Epithelial cell of proximal tubule (primary cell): ENCODE measurements at regions not wholly inside any gene's neighbourhood (a gene's known extent, or its start where the extent isn't known, plus 50 kb on each side); places are given as distances from the start of the nearest gene placed in this dataset.
A peak's percentile ranks its signal among the peaks of the same experiment; 100 is the strongest.

Experiments
- DNase-seq: peaks from one replicate; pipeline ENCODE4 v3.0.0-alpha.2; 2011; ENCODE audit warnings: low read depth
- H3K4me3 ChIP-seq: 2 replicates; pipeline ENCODE4 v1.5.1; 2011; ENCODE audit warnings: low read depth, mild to moderate bottlenecking, low read length
- TF ChIP-seq, protein P1 (sequence below): conservative IDR thresholded peaks from 2 replicates; pipeline ENCODE4 v1.5.1; 2012; ENCODE audit warnings: low read depth, mild to moderate bottlenecking, low read length

DNA sequence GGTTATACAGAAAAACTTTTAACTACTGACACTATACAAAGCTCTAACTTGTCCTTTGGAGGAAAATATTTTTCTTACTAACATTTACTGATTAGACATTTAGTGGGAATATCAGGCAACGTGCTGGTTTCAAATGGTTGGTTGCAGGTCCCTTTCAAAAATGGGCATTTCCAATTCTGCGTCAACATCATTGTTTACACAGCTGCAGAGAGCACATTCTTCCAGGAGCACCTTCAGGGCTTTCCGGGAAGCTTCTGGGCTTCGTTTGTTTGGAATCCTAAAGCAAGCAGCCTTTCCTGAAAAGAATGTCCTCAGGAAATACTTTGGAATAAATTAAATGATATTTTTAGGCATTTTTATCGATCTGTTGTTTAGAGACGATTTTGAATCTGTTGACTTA lies 289.7 kb downstream of the TRIML1 start:
- TF ChIP-seq, protein P1, sequence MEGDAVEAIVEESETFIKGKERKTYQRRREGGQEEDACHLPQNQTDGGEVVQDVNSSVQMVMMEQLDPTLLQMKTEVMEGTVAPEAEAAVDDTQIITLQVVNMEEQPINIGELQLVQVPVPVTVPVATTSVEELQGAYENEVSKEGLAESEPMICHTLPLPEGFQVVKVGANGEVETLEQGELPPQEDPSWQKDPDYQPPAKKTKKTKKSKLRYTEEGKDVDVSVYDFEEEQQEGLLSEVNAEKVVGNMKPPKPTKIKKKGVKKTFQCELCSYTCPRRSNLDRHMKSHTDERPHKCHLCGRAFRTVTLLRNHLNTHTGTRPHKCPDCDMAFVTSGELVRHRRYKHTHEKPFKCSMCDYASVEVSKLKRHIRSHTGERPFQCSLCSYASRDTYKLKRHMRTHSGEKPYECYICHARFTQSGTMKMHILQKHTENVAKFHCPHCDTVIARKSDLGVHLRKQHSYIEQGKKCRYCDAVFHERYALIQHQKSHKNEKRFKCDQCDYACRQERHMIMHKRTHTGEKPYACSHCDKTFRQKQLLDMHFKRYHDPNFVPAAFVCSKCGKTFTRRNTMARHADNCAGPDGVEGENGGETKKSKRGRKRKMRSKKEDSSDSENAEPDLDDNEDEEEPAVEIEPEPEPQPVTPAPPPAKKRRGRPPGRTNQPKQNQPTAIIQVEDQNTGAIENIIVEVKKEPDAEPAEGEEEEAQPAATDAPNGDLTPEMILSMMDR, result no peak
- peak; percentile 15 for DNase-seq
- H3K4me3 ChIP-seq, result no peak overlapping the region

DNA sequence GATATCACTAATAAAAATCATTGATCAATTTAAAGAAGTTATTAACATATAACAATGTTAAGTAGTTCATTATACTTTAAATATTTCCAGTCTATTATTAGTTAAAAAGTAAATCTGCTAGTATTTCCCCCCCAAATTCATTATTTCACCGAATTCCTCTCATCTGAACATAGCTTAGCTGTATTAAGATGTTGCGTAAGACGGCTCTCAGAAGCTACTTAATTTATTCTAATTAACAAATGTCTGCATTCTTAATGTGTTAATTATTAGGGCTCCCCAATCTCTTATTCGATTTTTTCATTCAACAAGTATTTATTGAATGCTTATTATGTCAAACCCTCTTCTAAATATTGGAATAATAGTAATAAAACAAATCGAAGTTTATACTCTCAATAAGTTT lies 290.7 kb downstream of the TRIML1 start:
- TF ChIP-seq, protein P1, result no peak
- DNase-seq, result no peak

DNA sequence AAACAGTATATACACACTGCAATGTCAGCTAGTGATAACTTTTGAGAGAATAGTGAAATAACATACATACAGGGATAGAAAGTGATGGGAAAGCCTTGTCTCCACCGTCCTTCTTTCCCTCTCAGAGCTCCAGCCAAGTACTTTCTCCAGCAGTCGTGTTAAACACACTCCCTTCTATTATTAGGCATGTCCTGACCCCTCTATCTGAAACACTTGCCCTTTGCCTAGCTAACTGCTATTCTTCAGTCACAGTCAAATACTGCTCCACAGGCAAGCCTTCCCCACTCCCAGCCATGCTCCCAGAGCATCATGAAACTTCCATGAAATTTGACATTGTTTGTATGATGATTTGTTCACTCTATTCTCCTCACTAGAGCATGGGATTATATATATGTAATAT lies 291.1 kb downstream of the TRIML1 start:
- DNase-seq, result no peak
- TF ChIP-seq, protein P1, result no peak
- H3K4me3 ChIP-seq, result no peak overlapping the region

More for the DNA sequence above, 290.7 kb downstream of the TRIML1 start:
- no peak overlapping the region for H3K4me3 ChIP-seq

DNA sequence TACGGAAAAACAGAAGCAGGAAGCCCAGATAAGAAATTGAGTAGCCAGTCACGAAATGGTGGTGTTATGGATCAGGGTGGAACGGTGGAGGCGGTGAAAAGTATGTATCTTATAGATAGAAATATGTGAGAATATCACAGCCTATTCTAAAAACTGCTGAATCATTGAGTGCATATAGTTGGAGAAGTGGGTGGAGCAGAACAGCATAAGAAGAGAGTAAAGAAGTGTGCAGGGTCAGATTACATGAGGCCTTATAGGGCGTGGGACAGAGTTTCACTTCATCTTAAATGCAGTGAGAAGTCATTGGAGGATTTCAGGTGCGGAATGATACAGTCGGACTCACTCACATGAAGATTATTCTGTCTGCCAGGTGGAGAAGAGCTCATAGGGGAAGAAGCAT lies 293.1 kb downstream of the TRIML1 start:
- DNase-seq, result no peak
- no peak overlapping the region for H3K4me3 ChIP-seq
- TF ChIP-seq, protein P1, result no peak

DNA sequence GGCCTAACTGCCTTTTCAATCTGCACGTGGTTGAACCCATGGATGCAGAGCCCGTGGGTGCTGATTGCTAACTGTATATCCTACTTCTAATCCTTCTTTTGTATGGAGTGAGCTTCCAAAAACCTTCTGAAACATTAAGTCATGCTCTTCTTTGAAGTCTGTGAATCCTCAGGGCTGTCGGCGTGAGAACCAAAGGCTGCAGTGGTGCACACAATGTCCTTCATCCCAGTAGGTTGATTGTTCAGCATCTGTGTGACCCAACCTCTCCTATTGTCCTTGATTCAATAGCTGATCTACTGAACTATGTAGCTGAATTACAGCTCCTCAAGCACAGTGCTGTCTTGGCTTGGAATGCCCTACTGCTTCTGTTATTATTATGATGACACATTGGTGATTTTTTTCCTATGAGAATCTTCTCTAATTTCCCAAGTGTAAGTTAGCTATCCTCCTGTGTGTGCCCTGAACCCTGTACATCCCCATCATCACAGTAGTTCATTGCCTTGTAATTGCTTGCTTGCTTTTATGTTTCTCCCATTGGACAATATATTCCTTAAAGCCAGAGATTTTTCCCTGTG lies 294.6 kb downstream of the TRIML1 start:
- H3K4me3 ChIP-seq, result no peak overlapping the region
- no peak for DNase-seq
- TF ChIP-seq, protein P1, result no peak

DNA sequence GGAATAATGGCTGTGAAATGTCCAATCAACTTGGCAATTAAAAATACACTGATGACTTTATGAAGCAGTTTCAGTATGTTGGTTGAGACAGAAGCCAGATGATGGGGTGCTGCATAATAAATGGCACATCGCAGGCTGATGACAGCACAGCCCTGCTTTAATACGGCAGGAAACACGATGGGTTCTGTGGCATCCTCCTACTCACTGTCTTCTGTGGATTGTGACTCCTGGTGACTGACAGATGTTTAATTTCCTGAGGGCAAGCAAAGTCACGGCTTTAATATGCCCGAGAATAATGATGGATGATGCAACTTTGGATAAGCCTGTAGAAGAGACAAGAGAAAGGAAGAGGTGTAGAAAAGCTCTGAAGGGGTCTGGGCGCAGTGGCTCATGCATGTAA lies 295.4 kb downstream of the TRIML1 start:
- TF ChIP-seq, protein P1, result no peak
- DNase-seq, result no peak
- H3K4me3 ChIP-seq, result no peak overlapping the region

DNA sequence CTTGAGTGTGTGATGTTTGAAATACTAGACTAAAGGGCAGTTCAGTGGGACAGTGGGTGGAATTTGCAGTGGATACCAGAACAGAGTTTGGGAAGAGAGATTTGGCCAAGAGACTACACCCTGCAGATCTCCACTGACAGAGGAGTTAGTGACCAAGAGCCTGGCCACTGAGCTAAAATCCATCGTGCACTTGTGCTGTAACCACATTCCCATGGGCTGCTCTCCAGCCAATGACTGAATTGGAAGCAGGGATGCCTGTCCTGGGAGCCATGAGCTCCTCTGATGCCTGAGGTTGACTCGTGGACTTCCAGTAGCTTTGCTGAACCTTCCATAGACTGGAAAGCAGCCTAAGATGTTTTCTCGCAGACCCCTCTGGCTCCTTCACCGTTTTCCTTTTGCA lies 296.1 kb downstream of the TRIML1 start:
- no peak for DNase-seq
- TF ChIP-seq, protein P1, result no peak
- H3K4me3 ChIP-seq, result no peak overlapping the region
